Keratinocyte (primary cell): ENCODE measurements at regions not wholly inside any gene's neighbourhood (a gene's known extent, or its start where the extent isn't known, plus 50 kb on each side); places are given as distances from the start of the nearest gene placed in this dataset.

Experiments used
- EZH2 ChIP-seq: IDR thresholded peaks from one replicate; pipeline ENCODE4 v1.6.1; 2012; ENCODE audit warnings: inconsistent platforms, mild to moderate bottlenecking, low read length, moderate library complexity
- TF ChIP-seq, protein P1 (sequence below), 3 experiments: IDR thresholded peaks in 1 of 3; conservative IDR thresholded peaks in 1 of 3; optimal IDR thresholded peaks in 1 of 3; 2 replicates in 2 of 3; 3 replicates in 1 of 3; pipeline versions ENCODE3 to v1.5.1; 2011; ENCODE audit warnings: low read length in 3 of 3, mild to moderate bottlenecking in 3 of 3, moderate library complexity in 2 of 3, control low read depth in 1 of 3, inconsistent platforms in 1 of 3; ENCODE audit not compliant: insufficient read depth in 2 of 3; ENCODE audit errors: extremely low read depth in 1 of 3

DNA sequence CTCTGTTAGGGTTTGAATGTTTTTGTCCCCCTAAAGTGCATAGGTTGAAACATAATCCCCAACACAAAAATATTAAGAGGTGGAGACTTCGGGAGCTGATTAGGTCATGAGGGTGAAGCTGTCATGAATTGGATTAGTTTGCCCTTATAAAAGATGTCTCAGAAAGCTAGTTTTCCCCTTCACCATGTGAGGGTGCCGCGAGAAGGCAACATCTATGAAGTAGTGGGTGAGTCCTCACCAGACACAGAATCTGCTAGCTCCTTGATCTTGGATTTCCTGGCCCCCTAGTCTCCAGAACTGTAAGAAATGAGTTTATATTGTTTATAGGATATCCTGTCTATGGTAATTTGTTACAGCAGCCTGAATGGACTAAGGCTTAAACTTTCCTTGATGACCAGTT is 301.5 kb upstream of the ATP2B1 start:
- TF ChIP-seq, protein P1, sequence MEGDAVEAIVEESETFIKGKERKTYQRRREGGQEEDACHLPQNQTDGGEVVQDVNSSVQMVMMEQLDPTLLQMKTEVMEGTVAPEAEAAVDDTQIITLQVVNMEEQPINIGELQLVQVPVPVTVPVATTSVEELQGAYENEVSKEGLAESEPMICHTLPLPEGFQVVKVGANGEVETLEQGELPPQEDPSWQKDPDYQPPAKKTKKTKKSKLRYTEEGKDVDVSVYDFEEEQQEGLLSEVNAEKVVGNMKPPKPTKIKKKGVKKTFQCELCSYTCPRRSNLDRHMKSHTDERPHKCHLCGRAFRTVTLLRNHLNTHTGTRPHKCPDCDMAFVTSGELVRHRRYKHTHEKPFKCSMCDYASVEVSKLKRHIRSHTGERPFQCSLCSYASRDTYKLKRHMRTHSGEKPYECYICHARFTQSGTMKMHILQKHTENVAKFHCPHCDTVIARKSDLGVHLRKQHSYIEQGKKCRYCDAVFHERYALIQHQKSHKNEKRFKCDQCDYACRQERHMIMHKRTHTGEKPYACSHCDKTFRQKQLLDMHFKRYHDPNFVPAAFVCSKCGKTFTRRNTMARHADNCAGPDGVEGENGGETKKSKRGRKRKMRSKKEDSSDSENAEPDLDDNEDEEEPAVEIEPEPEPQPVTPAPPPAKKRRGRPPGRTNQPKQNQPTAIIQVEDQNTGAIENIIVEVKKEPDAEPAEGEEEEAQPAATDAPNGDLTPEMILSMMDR (optimal IDR thresholded peaks at IDR 0.05 in 1 of 3, IDR thresholded peaks at IDR 0.05 in 1 of 3, conservative IDR thresholded peaks at IDR 0.05 in 1 of 3; ENCODE audit: extremely low read depth in 1 of 3, insufficient read depth in 2 of 3, low read length in 3 of 3) = peak in 1 of 3 experiments; percentile 30
- TF ChIP-seq EZH2 = no peak
